Activated naive CD8-positive, alpha-beta T cell (primary cell): ENCODE measurements at regions not wholly inside any gene's neighbourhood (a gene's known extent, or its start where the extent isn't known, plus 50 kb on each side); places are given as distances from the start of the nearest gene placed in this dataset.

ENCODE experiments used
- H3K27ac Mint-ChIP-seq: one replicate; pipeline ENCODE4 v1.8.0; 2021; ENCODE audit warnings: mixed read lengths
- H3K27me3 Mint-ChIP-seq: one replicate; pipeline ENCODE4 v1.8.0; 2021; ENCODE audit warnings: mixed read lengths
- H3K36me3 Mint-ChIP-seq: one replicate; pipeline ENCODE4 v1.8.0; 2021; ENCODE audit warnings: mixed read lengths
- H3K4me1 Mint-ChIP-seq: one replicate; pipeline ENCODE4 v1.8.0; 2021; ENCODE audit warnings: low read depth, mixed read lengths
- H3K4me3 Mint-ChIP-seq: one replicate; pipeline ENCODE4 v1.8.0; 2021; ENCODE audit warnings: mild to moderate bottlenecking, mixed read lengths
- H3K9me3 Mint-ChIP-seq: one replicate; pipeline ENCODE4 v1.8.0; 2021; ENCODE audit warnings: low read depth, mixed read lengths

DNA sequence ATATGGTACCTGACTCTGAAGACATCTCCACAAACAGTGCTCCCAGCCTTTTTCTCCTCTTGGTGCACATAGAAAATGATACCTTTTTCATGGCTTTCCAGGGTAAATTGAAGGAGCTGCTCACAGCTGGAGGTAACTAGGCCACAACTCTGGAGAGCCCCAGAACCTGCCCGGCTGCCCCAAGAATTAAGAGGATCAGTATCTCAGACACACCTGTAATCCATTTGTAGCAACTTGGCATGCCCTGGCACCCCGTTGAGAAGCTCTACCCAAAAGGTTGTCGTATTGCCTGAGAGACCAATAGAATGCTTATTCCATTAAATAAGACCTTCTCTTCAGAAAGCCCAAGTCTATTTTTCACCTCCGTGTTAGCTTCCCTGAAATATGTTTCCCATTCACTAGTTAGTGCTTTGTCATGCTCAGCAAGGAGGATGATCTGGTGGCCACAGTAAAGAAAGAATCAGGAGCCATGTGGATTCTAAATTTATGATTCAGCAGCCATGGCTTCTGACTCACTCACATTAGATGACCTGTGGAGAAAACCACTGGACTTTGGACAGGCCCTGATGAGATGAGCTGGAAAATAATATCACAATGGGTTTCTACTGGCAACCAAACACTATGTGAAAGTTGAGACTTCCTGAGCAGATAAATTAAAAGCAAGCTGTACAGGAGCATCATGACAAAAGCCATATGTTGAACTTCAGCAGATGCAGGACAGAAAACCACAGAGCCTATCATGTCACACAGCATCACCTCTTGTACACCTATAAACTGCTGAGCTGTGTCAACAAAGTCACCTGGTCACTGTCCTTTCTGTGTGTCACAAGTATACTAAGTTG, 253.3 kb upstream of the OSR1 start:
- no peaks in the 10 kb centered on the region for H3K4me1 Mint-ChIP-seq
- no peak overlapping the region for H3K4me3 Mint-ChIP-seq
- H3K27ac Mint-ChIP-seq: no peak overlapping the region
- H3K36me3 Mint-ChIP-seq: no peaks in the 10 kb centered on the region
- H3K27me3 Mint-ChIP-seq: peaks cover 8% of the 10 kb centered on the region
- peaks cover 21% of the 10 kb centered on the region for H3K9me3 Mint-ChIP-seq

GRCh38 chr2:19609266-19609665, 250.8 kb upstream of the OSR1 start:
- no peaks in the 10 kb centered on the region for H3K36me3 Mint-ChIP-seq
- peaks cover 4% of the 10 kb centered on the region for H3K9me3 Mint-ChIP-seq
- no peak overlapping the region for H3K27ac Mint-ChIP-seq
- H3K27me3 Mint-ChIP-seq: peaks cover 8% of the 10 kb centered on the region
- H3K4me1 Mint-ChIP-seq: no peaks in the 10 kb centered on the region
- no peak overlapping the region for H3K4me3 Mint-ChIP-seq

GRCh38 chr2:19607931-19608771, 249.7 kb upstream of the OSR1 start:
- H3K4me3 Mint-ChIP-seq: no peak overlapping the region
- H3K36me3 Mint-ChIP-seq: no peaks in the 10 kb centered on the region
- no peak overlapping the region for H3K27ac Mint-ChIP-seq
- H3K27me3 Mint-ChIP-seq: peaks cover 8% of the 10 kb centered on the region
- no peaks in the 10 kb centered on the region for H3K9me3 Mint-ChIP-seq
- H3K4me1 Mint-ChIP-seq: no peaks in the 10 kb centered on the region

- Mint-ChIP-seq H3K4me1 (no peaks in the 10 kb centered on the region), H3K27ac (no peak overlapping the region), H3K36me3 (no peaks in the 10 kb centered on the region), H3K4me3 (no peak overlapping the region), H3K9me3 (no peaks in the 10 kb centered on the region), H3K27me3 (peaks cover 8% of the 10 kb centered on the region)
Measured at GRCh38 chr2:19607400-19607799, 249.0 kb upstream of the OSR1 start.

DNA sequence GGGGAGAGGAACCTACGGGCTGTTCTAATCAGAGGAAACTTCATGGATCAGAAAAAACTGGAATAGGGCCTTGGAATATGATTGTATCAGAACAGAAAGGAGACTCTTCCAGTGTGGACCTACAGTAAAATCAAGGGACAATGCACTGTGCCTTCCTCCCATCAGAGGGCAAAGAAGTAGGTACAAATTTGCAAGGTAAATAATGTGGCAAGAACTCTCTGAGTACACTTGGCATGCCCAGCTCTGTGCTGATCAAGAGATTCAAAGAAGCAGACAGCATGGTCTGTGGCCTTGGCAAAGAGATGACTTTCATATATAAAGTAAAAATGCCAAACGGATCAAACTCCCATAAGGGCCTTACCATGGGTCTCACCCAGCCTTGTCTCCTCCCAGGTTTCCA, 242.6 kb upstream of the OSR1 start:
- Mint-ChIP-seq H3K27ac (no peak overlapping the region), H3K9me3 (no peaks in the 10 kb centered on the region), H3K36me3 (no peaks in the 10 kb centered on the region), H3K27me3 (peaks cover 14% of the 10 kb centered on the region), H3K4me1 (no peaks in the 10 kb centered on the region), H3K4me3 (no peak overlapping the region)

- no peaks in the 10 kb centered on the region for H3K9me3 Mint-ChIP-seq
- H3K4me1 Mint-ChIP-seq: no peaks in the 10 kb centered on the region
- no peak overlapping the region for H3K4me3 Mint-ChIP-seq
- H3K27me3 Mint-ChIP-seq: peaks cover 14% of the 10 kb centered on the region
- no peak overlapping the region for H3K27ac Mint-ChIP-seq
- no peaks in the 10 kb centered on the region for H3K36me3 Mint-ChIP-seq
Measured at GRCh38 chr2:19600506-19600905, 242.1 kb upstream of the OSR1 start.

GRCh38 chr2:19598971-19599370, 240.5 kb upstream of the OSR1 start:
- no peak overlapping the region for H3K27ac Mint-ChIP-seq
- no peaks in the 10 kb centered on the region for H3K9me3 Mint-ChIP-seq
- H3K4me1 Mint-ChIP-seq: no peaks in the 10 kb centered on the region
- peaks cover 14% of the 10 kb centered on the region for H3K27me3 Mint-ChIP-seq
- no peak overlapping the region for H3K4me3 Mint-ChIP-seq
- H3K36me3 Mint-ChIP-seq: no peaks in the 10 kb centered on the region

DNA sequence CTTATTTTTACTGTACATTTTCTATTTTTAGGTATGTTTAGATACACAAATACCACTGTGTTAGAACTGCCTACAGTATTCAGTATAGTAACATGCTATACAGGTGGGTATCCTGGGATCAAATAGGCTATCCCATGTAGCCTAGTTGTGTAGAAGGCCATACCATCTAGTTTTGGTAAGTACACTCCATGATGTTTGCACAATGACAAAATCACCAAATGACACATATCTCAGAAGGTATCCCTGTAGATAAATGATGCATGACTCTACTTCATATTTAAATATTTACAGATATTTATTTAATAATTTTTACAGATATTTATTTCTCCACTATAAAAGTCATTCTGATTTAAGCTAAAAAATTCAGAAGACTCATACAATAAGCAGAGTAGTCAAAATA, 233.8 kb upstream of the OSR1 start:
- no peaks in the 10 kb centered on the region for H3K9me3 Mint-ChIP-seq
- H3K36me3 Mint-ChIP-seq: no peaks in the 10 kb centered on the region
- H3K4me1 Mint-ChIP-seq: no peaks in the 10 kb centered on the region
- no peak overlapping the region for H3K27ac Mint-ChIP-seq
- peaks cover 1% of the 10 kb centered on the region for H3K27me3 Mint-ChIP-seq
- no peak overlapping the region for H3K4me3 Mint-ChIP-seq

GRCh38 chr2:19589791-19590190, 231.4 kb upstream of the OSR1 start:
- H3K27ac Mint-ChIP-seq: no peak overlapping the region
- H3K36me3 Mint-ChIP-seq: no peaks in the 10 kb centered on the region
- H3K27me3 Mint-ChIP-seq: no peaks in the 10 kb centered on the region
- H3K4me3 Mint-ChIP-seq: no peak overlapping the region
- no peaks in the 10 kb centered on the region for H3K4me1 Mint-ChIP-seq
- no peaks in the 10 kb centered on the region for H3K9me3 Mint-ChIP-seq

GRCh38 chr2:19580830-19581229, 222.4 kb upstream of the OSR1 start:
- Mint-ChIP-seq H3K36me3 (no peaks in the 10 kb centered on the region), H3K9me3 (no peaks in the 10 kb centered on the region), H3K27ac (no peak overlapping the region), H3K4me1 (no peaks in the 10 kb centered on the region), H3K4me3 (no peak overlapping the region), H3K27me3 (peaks cover 13% of the 10 kb centered on the region)

- Mint-ChIP-seq H3K4me3 (no peak overlapping the region), H3K9me3 (no peaks in the 10 kb centered on the region), H3K27me3 (peaks cover 13% of the 10 kb centered on the region), H3K36me3 (no peaks in the 10 kb centered on the region), H3K4me1 (no peaks in the 10 kb centered on the region), H3K27ac (no peak overlapping the region)
Measured at GRCh38 chr2:19580264-19580663, 221.8 kb upstream of the OSR1 start.

DNA sequence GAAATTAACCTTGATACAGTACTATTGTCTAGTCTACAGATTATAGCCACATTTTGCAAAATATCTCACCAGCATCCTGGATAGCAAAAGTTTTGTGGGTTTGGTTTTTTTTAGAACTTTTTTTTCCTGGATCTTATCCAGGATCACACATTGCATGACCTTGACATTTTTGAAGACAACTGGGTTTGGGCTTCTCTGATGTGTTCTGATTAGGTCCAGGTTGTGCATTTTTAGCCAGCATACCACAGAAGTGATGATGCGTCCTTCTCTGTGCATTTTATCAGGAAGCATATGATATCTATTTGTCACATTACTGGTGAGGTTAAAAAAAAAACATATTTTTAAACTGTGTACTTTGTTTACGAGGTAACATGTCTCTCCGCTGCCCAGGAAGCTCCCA, 221.0 kb upstream of the OSR1 start:
- Mint-ChIP-seq H3K27me3 (peaks cover 12% of the 10 kb centered on the region), H3K4me3 (no peak overlapping the region), H3K9me3 (no peaks in the 10 kb centered on the region), H3K27ac (no peak overlapping the region), H3K4me1 (no peaks in the 10 kb centered on the region), H3K36me3 (no peaks in the 10 kb centered on the region)

GRCh38 chr2:19577723-19578122, 219.3 kb upstream of the OSR1 start:
- Mint-ChIP-seq H3K36me3 (no peaks in the 10 kb centered on the region), H3K9me3 (no peaks in the 10 kb centered on the region), H3K27ac (no peak overlapping the region), H3K4me1 (no peaks in the 10 kb centered on the region), H3K4me3 (no peak overlapping the region), H3K27me3 (peaks cover 11% of the 10 kb centered on the region)

GRCh38 chr2:19576411-19576810, 218.0 kb upstream of the OSR1 start:
- Mint-ChIP-seq H3K9me3 (no peaks in the 10 kb centered on the region), H3K27me3 (peaks cover 15% of the 10 kb centered on the region), H3K36me3 (no peaks in the 10 kb centered on the region), H3K4me3 (no peak overlapping the region), H3K4me1 (no peaks in the 10 kb centered on the region), H3K27ac (no peak overlapping the region)

GRCh38 chr2:19575641-19576040, 217.2 kb upstream of the OSR1 start:
- H3K36me3 Mint-ChIP-seq: no peaks in the 10 kb centered on the region
- H3K27me3 Mint-ChIP-seq: peaks cover 17% of the 10 kb centered on the region

More at GRCh38 chr2:19575641-19576040, 217.2 kb upstream of the OSR1 start:
- Mint-ChIP-seq H3K4me1 (no peaks in the 10 kb centered on the region), H3K9me3 (no peaks in the 10 kb centered on the region), H3K4me3 (no peak overlapping the region), H3K27ac (no peak overlapping the region)
